ENCODE measurements at regions not wholly inside any gene's neighbourhood (a gene's known extent, or its start where the extent isn't known, plus 50 kb on each side); places are given as distances from the start of the nearest gene placed in this dataset.

DNA sequence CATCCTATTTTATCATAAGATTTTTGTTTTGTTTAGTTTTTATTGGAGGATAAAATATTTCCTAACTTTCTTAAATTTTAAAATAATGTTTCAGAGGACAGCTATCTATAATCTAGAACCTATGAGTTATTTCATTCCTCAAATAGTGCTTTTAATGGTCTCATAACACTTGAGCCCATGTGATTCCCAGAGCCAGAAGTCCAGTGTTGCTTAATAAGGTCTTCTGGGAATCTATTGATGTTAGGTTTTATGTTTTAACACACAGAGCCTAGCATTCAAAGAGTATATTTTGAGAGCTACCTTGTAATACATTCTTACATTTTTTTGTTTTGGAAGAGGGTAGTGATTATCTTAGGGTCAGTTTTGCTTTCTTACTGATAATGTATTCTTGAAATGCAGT is 200.2 kb downstream of the CENPW start:
- TF ChIP-seq, protein P1, sequence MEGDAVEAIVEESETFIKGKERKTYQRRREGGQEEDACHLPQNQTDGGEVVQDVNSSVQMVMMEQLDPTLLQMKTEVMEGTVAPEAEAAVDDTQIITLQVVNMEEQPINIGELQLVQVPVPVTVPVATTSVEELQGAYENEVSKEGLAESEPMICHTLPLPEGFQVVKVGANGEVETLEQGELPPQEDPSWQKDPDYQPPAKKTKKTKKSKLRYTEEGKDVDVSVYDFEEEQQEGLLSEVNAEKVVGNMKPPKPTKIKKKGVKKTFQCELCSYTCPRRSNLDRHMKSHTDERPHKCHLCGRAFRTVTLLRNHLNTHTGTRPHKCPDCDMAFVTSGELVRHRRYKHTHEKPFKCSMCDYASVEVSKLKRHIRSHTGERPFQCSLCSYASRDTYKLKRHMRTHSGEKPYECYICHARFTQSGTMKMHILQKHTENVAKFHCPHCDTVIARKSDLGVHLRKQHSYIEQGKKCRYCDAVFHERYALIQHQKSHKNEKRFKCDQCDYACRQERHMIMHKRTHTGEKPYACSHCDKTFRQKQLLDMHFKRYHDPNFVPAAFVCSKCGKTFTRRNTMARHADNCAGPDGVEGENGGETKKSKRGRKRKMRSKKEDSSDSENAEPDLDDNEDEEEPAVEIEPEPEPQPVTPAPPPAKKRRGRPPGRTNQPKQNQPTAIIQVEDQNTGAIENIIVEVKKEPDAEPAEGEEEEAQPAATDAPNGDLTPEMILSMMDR (IDR thresholded peaks at IDR 0.05; ENCODE audit: low read length), result no peak
- no peak for TF ChIP-seq EZH2 (IDR thresholded peaks at IDR 0.05; ENCODE audit: borderline replicate concordance, low read length)

All from OCI-LY1 (cell line).